NCI-H748 (cell line): ENCODE measurements at regions not wholly inside any gene's neighbourhood (a gene's known extent, or its start where the extent isn't known, plus 50 kb on each side); places are given as distances from the start of the nearest gene placed in this dataset.

ENCODE experiments used
- DNase-seq: peaks from one replicate; lab custom pipeline; 2025; ENCODE audit not compliant: unreplicated experiment; lab: John Stamatoyannopoulos, UW

DNA sequence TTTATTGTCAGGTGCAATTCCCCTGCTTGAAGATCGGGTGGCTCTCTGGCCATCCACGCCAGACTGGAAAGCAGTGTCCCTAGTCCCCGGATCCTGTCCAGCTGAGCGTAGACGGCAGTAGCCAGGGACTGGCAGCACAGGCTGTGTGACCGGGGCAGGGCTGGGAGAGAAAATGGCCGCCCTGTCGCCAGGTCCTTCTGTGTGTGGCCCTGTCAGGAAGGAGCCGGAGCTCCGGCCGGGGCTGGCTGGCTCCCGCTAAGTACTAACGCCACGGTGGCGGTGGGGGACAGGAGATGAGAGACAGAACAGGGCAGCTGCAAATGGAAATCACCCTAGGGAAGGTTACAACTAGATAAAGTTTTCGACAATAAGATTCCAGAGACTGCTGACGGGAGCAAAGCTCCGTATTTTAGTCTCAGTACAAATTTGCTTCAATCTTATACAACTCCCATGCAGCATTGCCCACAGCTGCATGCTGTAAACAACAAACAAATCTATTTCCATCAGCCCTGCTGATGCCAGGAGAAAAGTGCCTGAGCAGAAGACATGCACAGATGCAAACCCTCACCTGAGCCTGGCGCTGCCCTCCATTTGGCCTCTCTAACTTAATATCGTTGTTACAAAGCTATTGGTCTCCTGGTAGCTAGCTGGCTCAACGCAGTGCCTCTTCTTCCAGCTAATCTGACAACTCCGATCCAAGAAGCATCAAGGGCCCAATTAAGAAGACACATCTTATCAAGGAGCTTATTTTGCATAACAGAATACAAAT lies 253.0 kb downstream of the TSHZ3 start:
- no peak for DNase-seq

DNA sequence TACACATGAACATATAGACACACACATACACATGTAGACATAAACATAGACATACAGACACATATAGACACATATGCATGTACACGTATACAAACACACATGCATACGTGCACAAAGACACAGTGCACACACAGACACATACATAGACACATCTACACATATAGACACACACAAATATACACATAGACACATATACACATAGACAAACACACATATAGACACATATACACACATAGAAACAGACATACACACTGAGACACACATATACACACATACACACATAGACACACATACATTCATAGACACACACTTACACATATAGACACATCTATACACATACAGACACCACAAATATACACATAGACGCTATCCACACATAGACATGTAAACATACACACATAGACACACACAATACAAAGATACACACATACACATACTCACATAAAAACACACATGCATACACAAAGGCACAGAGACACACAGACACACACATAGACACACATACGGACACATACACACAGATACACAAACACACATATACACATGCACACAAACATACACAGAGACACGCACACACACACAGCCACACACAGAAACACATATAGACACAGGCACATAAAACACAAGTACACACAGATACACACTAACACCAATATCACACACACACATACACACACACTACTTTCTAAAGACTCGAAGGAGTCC lies 254.0 kb downstream of the TSHZ3 start:
- DNase-seq: no peak

GRCh38 chr19:31092274-31092673 lies 257.0 kb downstream of the TSHZ3 start:
- no peak for DNase-seq

- no peak for DNase-seq
These were observed 259.6 kb downstream of the TSHZ3 start for GRCh38 chr19:31089681-31090080.

DNA sequence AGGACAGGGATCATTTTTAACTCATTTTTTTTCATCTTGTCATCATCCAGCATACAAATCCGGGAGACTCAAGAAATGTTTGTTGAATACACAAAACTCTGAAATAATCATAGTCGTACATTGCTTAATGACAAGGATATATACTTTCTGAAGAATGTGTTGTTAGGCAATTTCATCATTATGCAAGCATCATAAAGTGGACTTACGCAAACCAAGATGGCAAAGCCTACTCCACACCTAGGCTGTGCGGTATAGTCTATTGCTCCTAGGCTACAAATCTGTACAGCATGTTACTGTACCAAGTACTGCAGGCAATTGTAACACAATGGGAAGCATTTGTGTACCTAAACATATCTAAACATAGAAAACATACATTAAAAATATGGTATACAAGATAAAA lies 264.1 kb downstream of the TSHZ3 start:
- no peak for DNase-seq

DNA sequence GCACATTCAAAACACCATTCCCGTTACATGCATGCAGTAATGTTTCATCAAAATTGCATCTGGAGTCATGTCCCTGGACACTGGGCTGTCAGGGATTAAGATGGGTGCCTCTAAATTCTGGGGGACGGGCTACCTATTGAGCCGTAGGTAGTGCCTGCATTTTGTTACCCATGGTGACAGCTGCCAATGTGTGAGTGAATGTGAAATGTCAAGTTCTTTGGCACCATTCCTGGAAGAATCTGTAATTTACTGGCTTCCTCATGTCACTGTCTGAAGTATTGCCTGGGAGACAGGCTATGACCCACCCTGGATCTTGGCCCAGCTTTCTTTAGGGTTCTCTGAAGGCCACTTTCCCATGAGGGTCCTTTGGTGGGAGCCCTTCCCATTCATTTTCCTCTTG lies 266.1 kb downstream of the TSHZ3 start:
- DNase-seq: no peak

DNA sequence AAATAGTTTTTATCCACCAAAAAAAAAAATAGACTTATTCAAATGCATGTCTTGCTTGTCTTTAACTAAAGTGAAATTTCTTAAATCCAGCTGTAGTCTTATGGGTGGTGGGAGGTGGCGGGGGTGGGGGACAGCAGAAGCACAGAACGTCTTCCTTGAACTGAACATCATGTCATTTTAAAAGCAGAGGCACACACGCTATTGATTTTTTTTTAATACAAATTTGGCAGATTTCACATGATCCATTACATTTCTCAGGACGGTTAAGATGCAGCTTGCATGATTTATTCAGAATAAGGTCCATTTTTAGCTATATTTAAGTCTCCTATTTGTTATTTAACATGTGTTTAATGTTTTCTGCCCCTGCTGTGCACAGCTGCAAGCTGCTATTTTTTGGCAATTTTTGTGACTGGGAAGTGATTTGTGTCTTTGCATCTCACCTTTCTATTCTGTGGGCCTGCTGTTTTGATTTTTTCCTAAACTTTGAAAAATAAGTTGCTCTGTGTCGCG lies 274.0 kb downstream of the TSHZ3 start:
- no peak for DNase-seq

- no peak for DNase-seq
These were observed 274.8 kb downstream of the TSHZ3 start for GRCh38 chr19:31074199-31075125.

DNA sequence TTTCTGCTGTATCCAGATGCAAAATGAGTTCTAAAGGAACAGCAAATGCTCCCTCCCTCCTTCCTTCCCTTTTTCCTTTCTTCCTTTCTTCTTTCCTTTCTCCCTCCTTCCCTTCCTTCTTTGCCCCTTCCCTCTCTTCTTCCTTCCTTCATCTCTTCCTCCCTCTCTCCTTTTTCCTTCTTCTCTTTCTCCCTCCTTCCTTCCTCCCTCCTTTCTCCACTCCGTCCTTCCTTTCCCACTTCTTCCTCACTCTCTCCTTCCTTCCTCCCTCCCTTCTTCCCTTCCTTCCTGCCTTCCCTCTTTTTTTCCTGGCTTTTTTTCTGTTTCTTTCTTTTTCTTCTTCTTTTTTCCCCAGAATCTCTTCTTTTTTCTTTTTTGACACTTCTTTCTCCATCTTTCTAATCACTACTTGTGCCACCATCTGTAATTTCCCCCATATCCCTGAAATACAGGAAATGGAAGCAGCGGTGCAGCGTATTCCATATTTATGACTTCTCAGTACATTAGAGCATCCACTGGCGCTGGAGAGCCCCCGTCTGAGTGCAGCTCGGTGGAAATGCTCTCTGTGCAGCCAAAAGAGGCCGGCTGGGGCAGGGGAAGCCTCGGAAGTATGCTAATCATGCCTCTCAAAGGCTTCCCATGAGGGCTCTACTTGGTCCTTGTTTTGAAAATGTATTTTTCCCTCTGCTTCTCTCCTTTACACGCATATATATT lies 275.6 kb downstream of the TSHZ3 start:
- no peak for DNase-seq

DNA sequence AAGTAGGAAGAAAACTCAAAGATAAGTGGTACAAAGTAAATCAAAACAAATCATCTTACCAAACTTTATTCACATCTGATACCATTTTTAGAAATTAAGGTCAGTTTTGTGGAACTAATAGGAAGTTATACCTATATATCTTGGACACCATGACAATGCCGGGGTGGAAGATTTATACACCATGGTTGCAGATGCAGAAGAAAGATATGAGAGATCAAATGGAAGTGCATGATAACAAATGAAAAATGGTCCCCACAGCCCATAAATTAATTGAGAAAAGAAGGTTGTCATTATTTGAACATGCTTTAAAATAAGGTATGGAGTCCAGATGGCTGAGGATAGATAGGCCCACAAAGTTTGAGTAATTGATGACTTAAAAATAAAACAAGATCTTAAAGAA lies 276.8 kb downstream of the TSHZ3 start:
- DNase-seq: no peak

GRCh38 chr19:31071136-31071855 lies 277.9 kb downstream of the TSHZ3 start:
- no peak for DNase-seq

DNA sequence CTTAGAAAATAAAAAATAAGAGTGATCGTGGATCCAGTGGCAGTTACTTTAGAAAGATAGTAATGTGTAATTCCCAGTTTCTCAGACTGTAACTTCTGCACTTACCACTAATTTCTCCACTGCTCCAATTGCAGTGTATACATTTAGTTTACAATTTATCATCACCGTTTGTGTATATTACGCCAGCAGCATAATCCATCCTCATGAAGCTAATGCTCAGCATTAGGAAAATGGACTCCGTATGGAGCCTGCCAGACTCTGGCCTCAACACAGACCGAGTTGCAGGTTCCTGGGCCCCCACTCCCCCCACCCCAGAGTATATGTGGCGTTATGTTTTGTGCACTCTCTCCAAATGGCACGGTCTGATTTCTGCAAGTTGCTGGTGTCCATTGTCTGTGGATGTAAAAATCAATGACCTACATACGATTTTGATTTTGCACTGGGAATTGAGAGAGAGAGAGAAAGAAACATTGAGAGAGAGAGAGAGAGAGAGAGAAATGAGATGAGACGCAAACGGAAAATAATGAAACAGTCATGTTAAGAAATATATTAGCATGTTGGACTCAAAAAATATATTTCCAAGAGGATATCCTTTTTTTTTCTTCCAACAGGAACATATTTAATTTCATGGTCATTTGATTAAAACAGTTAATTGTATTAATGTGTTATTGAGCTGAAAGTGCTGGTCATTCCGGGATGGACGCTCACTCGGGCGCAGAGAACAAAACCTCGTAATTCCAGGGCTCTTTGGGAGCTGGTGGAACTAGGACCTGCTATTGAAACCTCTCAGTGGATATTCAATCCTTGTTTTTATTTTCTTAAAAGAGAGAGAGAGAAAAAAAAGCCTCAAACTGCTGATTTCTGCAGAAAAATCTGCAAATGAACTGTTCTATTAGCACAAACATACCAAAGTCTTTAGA lies 278.8 kb downstream of the TSHZ3 start:
- DNase-seq: no peak

DNA sequence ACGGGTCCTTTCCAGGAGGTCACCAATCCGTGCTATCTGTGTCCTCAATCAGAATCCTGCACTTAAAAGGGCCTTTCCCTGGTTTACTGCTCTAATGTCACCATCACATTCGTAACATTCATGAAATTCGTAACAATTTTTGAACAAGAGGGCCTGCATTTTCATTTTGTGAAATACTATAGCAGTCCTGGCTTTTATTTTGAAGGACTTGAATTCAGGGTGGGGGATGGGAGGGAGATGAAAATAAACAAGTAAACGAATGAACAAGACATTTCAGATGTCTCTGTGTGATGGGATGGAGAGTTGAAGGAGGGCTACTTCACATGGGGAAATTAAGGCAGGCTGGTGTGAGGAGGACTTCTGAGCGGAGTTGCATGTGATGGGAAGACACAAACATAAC lies 281.0 kb downstream of the TSHZ3 start:
- DNase-seq: no peak

GRCh38 chr19:31066385-31066784 lies 282.9 kb downstream of the TSHZ3 start:
- no peak for DNase-seq

GRCh38 chr19:31064491-31064890 lies 284.7 kb downstream of the TSHZ3 start:
- DNase-seq: no peak

GRCh38 chr19:31058676-31059340 lies 290.4 kb downstream of the TSHZ3 start:
- no peak for DNase-seq

DNA sequence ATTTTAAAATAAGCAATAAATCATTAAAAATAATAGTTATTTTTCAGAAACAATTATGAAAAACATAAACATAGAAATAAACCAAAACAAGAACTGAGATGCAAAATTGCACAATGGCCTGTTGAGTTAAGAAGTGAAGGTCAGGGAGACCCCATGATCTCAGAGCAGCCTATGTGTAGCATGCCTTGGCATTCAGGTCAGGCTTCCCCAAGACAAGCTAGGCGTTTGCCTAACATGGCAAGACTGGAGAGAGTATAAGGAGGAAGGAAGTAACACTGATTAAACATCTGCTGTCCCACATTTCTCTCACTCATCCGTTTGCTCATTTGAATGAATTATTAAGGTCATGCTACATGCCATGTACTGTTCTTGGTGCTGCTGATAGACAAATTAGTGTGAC lies 291.8 kb downstream of the TSHZ3 start:
- DNase-seq: no peak

GRCh38 chr19:31055454-31055853 lies 293.8 kb downstream of the TSHZ3 start:
- DNase-seq: no peak

DNA sequence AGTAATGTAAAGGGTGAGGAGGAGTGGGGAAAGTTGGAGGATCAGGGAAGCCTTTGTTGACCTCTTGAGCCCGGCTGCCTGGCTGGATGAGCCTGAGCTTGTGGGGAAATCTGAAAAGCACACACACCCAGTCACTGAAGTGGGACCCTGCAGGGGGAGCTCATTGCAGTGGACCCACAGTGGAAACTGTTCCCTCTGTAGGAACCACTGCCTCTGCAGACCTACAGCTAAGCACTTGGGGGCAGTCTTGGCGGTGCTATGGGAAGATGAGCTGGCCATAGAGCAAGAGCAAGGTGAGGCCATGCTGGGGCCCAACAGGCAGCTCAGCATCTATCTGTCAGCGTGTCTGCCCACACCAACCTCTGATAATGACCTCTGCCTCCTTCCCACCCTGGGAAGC lies 294.8 kb downstream of the TSHZ3 start:
- no peak for DNase-seq
